Mesothelial cell of epicardium (in vitro differentiated cells): ENCODE measurements at regions not wholly inside any gene's neighbourhood (a gene's known extent, or its start where the extent isn't known, plus 50 kb on each side); places are given as distances from the start of the nearest gene placed in this dataset.
A peak's percentile ranks its signal among the peaks of the same experiment; 100 is the strongest.

Experiments
- DNase-seq, 2 experiments: peaks; one replicate each; pipeline ENCODE4 v3.0.0; 2021; ENCODE audit warnings: low spot score in 2 of 2; ENCODE audit not compliant: unreplicated experiment in 2 of 2
- H3K27ac Mint-ChIP-seq: 2 replicates; pipeline ENCODE4 v1.8.0; 2021; ENCODE audit warnings: mixed read lengths
- H3K27me3 Mint-ChIP-seq: 2 replicates; pipeline ENCODE4 v1.8.0; 2021; ENCODE audit warnings: low read depth, mixed read lengths
- H3K36me3 Mint-ChIP-seq: 2 replicates; pipeline ENCODE4 v1.8.0; 2021; ENCODE audit warnings: mixed read lengths
- H3K4me1 Mint-ChIP-seq: 2 replicates; pipeline ENCODE4 v1.8.0; 2021; ENCODE audit warnings: mixed read lengths
- H3K4me3 Mint-ChIP-seq: 2 replicates; pipeline ENCODE4 v1.8.0; 2021; ENCODE audit warnings: mild to moderate bottlenecking, moderate library complexity, mixed read lengths
- H3K9me3 Mint-ChIP-seq: 2 replicates; pipeline ENCODE4 v1.8.0; 2021; ENCODE audit warnings: mixed read lengths
- CTCF ChIP-seq: fragments of 200-600 bp; sonication (generic); IDR thresholded peaks from one replicate; pipeline ENCODE4 v1.5.0; 2021; ENCODE audit warnings: antibody characterized with exemption; ENCODE audit not compliant: unreplicated experiment

- Mint-ChIP-seq H3K4me1 (peaks cover 36% of the 10 kb centered on the region), H3K9me3 (peaks cover 1% of the 10 kb centered on the region), H3K27ac (no peak overlapping the region), H3K27me3 (peaks cover 33% of the 10 kb centered on the region), H3K4me3 (no peak overlapping the region), H3K36me3 (no peaks in the 10 kb centered on the region)
- no peak for TF ChIP-seq CTCF
- DNase-seq: no peak
Measured at GRCh38 chr9:108474356-108474755, 381.4 kb downstream of the ACTL7B start.

- no peaks in the 10 kb centered on the region for H3K36me3 Mint-ChIP-seq
Measured at GRCh38 chr9:108473209-108474112, 382.3 kb downstream of the ACTL7B start.

GRCh38 chr9:108469654-108470053 is 386.1 kb downstream of the ACTL7B start:
- DNase-seq: no peak
- no peaks in the 10 kb centered on the region for H3K36me3 Mint-ChIP-seq
- H3K27ac Mint-ChIP-seq: no peak overlapping the region
- peaks cover 19% of the 10 kb centered on the region for H3K4me1 Mint-ChIP-seq
- TF ChIP-seq CTCF: no peak
- H3K4me3 Mint-ChIP-seq: no peak overlapping the region
- peaks cover 5% of the 10 kb centered on the region for H3K9me3 Mint-ChIP-seq
- peaks cover 34% of the 10 kb centered on the region for H3K27me3 Mint-ChIP-seq

More at GRCh38 chr9:108473209-108474112, 382.3 kb downstream of the ACTL7B start:
- no peak for DNase-seq
- TF ChIP-seq CTCF: no peak
- H3K27me3 Mint-ChIP-seq: peaks cover 33% of the 10 kb centered on the region
- peaks cover 5% of the 10 kb centered on the region for H3K9me3 Mint-ChIP-seq
- H3K4me3 Mint-ChIP-seq: no peak overlapping the region
- peaks cover 29% of the 10 kb centered on the region for H3K4me1 Mint-ChIP-seq
- no peak overlapping the region for H3K27ac Mint-ChIP-seq

- Mint-ChIP-seq H3K27me3 (peaks cover 40% of the 10 kb centered on the region), H3K4me1 (peaks cover 6% of the 10 kb centered on the region), H3K9me3 (peaks cover 5% of the 10 kb centered on the region), H3K4me3 (no peak overlapping the region), H3K27ac (no peak overlapping the region), H3K36me3 (no peaks in the 10 kb centered on the region)
- DNase-seq: no peak
- peak; percentile 15 for TF ChIP-seq CTCF
Measured at GRCh38 chr9:108468364-108468763, 387.4 kb downstream of the ACTL7B start.

GRCh38 chr9:108467653-108468324 is 388.0 kb downstream of the ACTL7B start:
- Mint-ChIP-seq H3K27me3 (peaks cover 42% of the 10 kb centered on the region), H3K36me3 (no peaks in the 10 kb centered on the region), H3K4me3 (no peak overlapping the region), H3K27ac (no peak overlapping the region), H3K4me1 (no peaks in the 10 kb centered on the region), H3K9me3 (peaks cover 5% of the 10 kb centered on the region)
- no peak for DNase-seq
- no peak for TF ChIP-seq CTCF
